ENCODE measurements at regions not wholly inside any gene's neighbourhood (a gene's known extent, or its start where the extent isn't known, plus 50 kb on each side); places are given as distances from the start of the nearest gene placed in this dataset.

- TF ChIP-seq CTCF (optimal IDR thresholded peaks at IDR 0.05 in 1 of 3, IDR thresholded peaks at IDR 0.05 in 1 of 3, conservative IDR thresholded peaks at IDR 0.05 in 1 of 3; ENCODE audit: extremely low read depth in 1 of 3, insufficient read depth in 2 of 3, low read length in 3 of 3) = no peak
- TF ChIP-seq EZH2 (IDR thresholded peaks at IDR 0.05; ENCODE audit: low read length) = no peak
These were observed 68.0 kb downstream of the CNTN3 start for GRCh38 chr3:74546426-74546825.
